HG03196 (cell line): ENCODE measurements at regions not wholly inside any gene's neighbourhood (a gene's known extent, or its start where the extent isn't known, plus 50 kb on each side); places are given as distances from the start of the nearest gene placed in this dataset.
"Not testable (repeated sequence)": the region's sequence is repeated elsewhere in the genome, so short reads cannot be mapped to it uniquely, and the experiment has no call there.

Experiments used
- ATAC-seq: cut with Tn5 transposase; IDR thresholded peaks from one replicate; pipeline ENCODE4 v1.9.1; 2021; ENCODE audit not compliant: unreplicated experiment

DNA sequence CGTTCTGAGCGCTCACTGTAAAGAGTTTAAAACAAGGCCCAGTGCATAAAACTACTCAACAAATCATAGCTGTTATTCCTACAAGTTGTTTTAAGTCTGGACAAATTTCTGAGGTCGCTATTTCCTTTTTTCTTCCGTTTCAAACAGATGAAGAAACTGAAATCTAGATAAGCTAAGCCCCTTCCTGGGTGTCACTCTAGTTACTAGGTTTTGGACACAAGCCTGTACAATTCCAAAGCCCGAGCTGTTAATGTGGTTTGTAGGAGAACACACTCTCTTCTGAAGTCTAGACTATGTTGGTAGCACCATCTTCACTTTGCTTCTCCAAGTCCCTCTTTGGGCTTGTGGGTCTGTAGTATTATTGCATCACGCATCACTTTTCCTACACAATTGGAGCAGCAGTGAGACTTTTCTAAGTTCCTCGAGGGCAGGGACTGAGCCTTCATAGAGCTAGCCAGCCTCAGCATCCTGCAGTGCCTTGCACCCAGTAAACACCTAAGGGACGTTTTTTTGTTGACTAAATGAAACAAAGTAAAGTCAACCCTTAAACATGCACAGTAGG is 142.6 kb upstream of the PROK2 start:
- no peak for ATAC-seq

DNA sequence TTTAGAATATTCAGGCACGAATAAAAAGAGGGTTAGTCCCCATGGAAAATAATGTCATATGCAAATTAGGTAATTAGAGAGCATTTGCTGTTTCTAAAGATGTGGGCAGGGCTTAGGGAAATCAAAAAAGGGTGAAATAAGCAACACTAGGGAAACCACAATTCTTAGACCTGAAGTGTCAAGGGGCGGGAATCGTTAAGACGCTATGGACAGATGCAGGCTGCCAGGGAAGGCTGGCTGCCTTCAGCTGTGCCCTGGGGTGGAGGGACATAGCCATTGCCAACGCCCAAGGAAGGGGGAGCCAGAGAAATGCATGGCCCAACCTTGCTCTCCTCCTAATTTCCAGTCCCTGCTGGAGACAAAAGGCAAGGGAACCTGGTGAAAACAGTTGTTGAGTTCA is 141.7 kb upstream of the PROK2 start:
- no peak for ATAC-seq

GRCh38 chr3:71926262-71926600 is 141.3 kb upstream of the PROK2 start:
- no peak for ATAC-seq

- ATAC-seq, result not testable (repeated sequence)
Measured at GRCh38 chr3:71925511-71926261, 140.7 kb upstream of the PROK2 start.

DNA sequence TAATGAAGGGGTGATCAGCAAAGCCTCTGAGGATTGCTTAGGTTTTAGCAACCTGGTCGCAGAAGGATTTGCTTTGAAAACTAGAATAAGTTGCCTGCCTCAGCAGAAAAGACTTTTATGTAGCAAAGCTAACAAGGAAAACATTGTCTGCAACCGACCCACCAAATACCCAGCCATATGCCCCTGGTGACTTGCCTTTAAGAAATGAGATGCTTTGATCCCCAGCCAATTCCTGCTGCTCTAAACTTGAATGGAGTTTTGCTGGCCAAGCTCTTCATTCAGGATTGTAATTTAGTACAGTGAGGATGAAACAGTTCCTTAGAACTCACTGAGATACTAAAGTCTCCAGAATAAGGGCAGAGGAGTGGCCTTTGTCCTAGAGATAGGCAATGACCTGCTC is 139.8 kb upstream of the PROK2 start:
- ATAC-seq, result no peak

DNA sequence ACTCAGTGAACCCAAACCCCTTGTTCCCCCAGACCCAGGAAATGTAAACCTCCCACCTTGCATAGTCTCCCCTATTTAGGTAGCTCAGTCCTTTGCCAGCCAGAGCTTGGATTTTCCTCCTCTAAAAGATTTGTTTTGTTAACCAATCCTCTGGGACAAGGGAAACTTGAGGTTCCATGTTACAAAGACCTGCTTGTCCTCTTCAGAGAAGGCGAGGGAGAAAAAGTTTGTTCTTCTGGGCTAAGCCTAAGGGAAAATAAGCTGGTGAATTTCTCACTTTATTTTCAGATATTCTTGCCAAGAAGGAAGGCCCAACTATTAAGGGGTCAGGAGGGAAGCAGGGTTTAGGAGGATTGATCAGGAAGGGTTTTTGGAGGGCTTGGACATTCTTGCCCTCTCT is 136.1 kb upstream of the PROK2 start:
- ATAC-seq, result no peak

DNA sequence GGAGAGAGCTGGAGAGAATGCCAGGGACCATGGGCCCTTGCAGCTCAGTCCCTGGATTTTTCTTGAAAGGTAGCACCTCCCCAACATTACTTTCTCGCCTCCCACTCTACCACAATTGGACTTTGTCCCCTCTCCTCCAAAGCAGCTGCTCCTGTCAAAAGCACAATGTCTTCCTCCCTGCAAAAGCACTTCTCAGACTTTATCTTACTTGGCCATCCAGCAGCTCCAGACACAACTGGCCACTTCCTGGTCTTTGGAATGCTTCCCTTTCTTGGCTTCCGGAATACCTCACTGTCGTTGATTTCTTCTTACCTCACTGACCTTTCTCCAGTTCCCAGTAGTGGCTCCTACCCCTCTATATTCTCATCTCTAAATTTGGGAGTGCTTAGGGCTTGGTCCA is 134.6 kb upstream of the PROK2 start:
- no peak for ATAC-seq

GRCh38 chr3:71917545-71917944 is 132.6 kb upstream of the PROK2 start:
- ATAC-seq, result no peak

DNA sequence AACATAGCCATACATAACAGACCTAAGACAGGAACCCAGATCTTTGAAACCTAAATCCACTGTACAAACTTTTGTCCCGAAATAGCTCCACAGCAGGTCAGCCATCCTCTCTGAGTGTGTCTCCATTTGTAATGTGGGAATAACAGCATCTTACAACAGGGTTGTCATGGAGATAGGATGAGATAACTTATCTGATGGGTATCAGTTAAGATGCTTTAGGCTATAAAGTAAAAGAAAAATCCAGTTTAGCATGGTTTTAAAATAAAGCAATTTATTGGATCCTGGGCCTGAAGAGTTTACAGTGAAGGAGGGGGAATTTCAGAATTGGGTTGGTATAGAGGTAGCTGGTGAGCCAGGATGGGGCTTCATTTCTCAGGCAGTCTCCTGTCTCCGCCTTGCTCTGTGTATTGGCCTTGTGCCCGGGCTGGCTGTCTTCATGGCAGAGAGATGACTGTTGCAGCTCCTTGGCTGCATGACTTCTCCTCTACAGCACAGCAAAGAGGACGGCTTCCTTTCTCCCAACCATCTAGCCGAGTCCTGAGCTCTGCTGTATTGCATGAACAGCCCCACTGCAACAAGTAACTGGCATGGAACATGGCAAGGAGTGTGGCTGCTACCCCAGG is 131.9 kb upstream of the PROK2 start:
- ATAC-seq, result no peak

- no peak for ATAC-seq
Measured at GRCh38 chr3:71912839-71913495, 128.0 kb upstream of the PROK2 start.

- ATAC-seq, result no peak
Measured at GRCh38 chr3:71910108-71910507, 125.2 kb upstream of the PROK2 start.

DNA sequence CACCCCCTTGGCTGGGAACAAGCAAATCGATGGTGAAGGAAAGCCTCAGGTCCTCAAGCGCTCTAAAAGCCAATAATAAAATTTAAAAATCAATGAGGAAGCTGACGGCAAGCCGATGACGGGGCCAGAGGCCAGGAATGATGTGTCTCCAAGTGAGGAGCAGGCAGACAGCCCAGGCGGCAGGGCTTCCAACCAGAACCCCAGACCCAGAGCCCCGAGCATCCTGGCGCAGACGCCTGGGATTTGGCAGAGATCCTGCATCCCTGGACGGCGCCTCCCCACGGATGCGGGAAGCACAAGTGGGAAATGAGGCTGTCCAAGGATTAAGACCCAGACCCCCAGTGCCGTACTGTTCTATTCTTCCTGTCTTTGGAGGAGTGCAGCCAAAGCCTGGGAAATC is 123.0 kb upstream of the PROK2 start:
- ATAC-seq, result no peak

DNA sequence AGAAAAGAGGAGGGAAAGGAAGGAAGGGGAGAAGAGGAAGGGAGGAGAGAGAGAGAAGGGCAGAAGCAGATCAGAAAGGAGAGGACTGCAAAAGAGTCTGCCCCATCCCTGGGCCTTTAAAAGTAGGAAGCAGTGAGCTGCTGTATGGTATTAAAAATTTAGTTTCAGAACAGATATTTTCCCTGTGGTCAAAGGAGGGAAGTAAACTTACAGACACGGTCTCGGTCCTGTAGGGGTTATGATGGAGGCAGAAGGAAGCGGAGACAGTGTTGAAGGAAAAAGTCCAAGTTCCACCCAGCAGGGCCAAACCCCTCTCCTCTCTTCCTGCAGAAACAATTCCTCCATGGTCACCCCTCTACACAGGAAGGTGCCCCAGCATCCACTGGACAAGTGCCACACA is 122.0 kb upstream of the PROK2 start:
- no peak for ATAC-seq

DNA sequence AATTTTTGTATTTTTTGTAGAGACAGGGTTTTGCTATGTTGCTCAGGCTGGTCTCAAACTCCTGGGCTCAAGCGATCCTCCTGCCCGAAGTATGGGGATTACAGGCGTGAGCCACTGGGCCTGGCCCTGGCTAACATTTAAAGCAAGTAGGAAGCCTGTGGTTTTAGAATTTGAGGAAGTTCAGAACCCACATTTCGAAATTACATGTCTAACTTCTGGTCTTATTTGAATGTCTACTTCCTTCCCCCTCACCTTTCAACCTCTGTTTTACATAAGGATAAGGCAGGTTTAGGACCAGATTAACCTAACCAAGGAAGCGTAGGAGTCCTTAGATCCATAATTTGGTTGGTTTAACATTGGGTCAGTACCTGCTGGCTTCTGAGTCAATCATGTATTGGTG is 120.5 kb upstream of the PROK2 start:
- ATAC-seq, result peak; percentile 88

GRCh38 chr3:71903936-71904335 is 119.0 kb upstream of the PROK2 start:
- no peak for ATAC-seq

DNA sequence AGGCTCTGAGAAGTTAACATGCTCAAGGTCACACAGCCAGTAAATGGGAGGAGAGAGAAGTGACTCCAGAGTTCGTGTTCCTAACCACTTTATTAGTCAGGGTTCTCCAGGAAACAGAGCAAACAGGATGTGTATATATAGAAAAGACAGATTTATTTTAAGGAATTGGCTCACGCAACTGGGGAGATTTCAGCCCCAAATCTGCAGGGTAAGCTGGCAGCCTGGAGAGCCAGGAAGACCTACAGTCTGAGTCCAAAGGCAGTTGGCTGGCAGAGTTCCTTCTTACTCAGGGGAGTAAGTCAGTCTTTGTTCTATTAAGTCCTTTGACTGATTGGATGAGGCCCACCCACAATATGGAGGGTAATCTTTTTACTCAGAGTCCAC is 118.2 kb upstream of the PROK2 start:
- no peak for ATAC-seq

DNA sequence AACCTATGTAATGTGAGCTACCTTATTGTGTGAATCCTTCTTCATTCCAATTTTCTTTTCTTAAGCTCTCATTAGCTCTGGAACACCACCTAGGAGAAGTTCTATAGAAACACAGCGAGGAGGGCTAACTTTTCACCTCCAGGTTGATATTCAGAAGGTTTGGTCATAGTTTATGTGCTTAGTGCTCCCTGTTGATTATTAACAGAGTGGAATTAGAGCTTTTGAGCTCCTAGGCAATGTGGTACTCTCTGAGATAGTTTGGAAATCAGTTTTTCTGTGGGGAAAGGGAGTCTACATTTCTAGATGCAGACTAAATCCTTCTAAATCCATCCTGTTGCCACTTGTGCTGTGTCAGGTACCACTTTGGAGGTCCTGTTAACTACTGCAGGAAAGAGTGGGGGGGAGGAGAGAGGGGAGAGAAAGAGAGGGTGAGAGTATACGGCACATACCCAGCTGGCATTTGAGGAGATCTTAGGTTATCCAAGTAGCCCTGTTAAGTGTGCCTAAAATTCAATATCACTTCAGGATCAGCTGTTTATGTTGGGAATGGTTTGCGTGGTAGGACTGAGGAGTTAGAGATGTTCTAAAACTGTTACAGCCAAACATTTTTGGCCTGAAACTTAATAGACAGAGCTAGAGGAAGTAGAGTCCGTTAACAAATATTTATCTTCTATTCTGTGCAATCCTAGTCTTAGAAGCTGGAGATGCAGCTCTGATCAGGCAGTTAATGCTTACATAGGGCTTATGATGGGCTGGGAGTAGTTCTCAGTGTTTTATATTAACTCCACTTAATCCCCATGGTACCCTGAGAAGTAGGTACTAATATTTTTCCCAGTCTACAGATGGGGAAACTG is 117.5 kb upstream of the PROK2 start:
- no peak for ATAC-seq

DNA sequence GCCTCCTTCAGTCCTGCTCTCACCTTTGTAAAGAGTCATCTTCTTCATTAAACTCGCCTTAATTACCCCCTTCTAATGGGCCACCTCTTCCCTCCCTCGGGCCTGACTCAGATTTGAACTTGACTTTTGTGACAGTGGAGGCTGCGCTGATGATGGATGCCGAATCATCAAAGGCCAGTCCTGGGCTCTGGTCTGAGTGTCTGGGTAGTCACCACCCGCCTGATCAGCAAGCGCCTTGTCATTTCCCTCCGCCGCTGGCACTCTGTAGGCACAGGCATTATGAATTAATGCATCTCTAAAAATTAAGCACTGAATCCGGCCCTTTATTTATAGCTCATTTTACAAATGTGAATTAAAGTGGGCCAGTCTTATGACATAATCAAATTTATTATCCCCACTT is 116.7 kb upstream of the PROK2 start:
- ATAC-seq, result no peak

- ATAC-seq, result no peak
Measured at GRCh38 chr3:71900057-71900456, 115.1 kb upstream of the PROK2 start.

- ATAC-seq, result no peak
Measured at GRCh38 chr3:71896751-71897150, 111.8 kb upstream of the PROK2 start.
